HFFc6 (cell line): ENCODE measurements at regions not wholly inside any gene's neighbourhood (a gene's known extent, or its start where the extent isn't known, plus 50 kb on each side); places are given as distances from the start of the nearest gene placed in this dataset.

Source experiments
- DNase-seq: peaks from one replicate; pipeline ENCODE4 v3.0.0-alpha.2; 2018
- H3K27ac Mint-ChIP-seq: 2 replicates; pipeline ENCODE4 v1.8.0; 2020; ENCODE audit warnings: mild to moderate bottlenecking, mixed read lengths
- H3K27me3 Mint-ChIP-seq: 2 replicates; pipeline ENCODE4 v1.8.0; 2021; ENCODE audit warnings: mild to moderate bottlenecking, moderate library complexity, mixed read lengths; ENCODE audit not compliant: insufficient read depth
- H3K36me3 Mint-ChIP-seq: 2 replicates; pipeline ENCODE4 v1.8.0; 2021; ENCODE audit warnings: low read depth, mixed read lengths
- H3K4me1 Mint-ChIP-seq: 2 replicates; pipeline ENCODE4 v1.8.0; 2020; ENCODE audit warnings: low read depth, mixed read lengths
- H3K4me3 Mint-ChIP-seq: 2 replicates; pipeline ENCODE4 v1.8.0; 2020; ENCODE audit warnings: mild to moderate bottlenecking, moderate library complexity, mixed read lengths
- H3K9me3 Mint-ChIP-seq: 2 replicates; pipeline ENCODE4 v1.8.0; 2020; ENCODE audit warnings: mild to moderate bottlenecking, mixed read lengths
- CTCF ChIP-seq: fragments of 200-600 bp; sonication (generic); IDR thresholded peaks from 2 replicates; pipeline ENCODE4 v1.5.0; 2021; ENCODE audit warnings: antibody characterized with exemption, mild to moderate bottlenecking

DNA sequence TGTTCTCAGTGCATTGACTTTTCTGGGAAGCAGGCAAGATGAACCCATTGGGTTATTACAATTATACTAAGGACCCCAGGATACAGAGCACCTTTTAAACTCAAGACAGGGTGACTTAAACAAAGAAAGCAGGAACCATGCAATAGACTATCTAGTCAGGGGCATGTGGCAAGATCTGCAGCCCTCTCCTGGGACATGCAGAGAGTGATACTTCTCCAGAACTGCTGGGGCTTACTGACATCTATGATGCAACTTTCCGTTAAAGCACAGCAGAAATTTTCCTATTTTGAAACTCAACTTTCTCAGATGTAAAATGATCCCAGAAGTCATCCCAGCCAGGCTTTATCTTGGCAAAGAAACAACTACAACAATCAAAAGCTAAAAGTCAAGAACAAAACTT lies 162.2 kb upstream of the HNMT start:
- Mint-ChIP-seq H3K27ac (no peak overlapping the region), H3K4me1 (no peaks in the 10 kb centered on the region), H3K4me3 (no peak overlapping the region), H3K27me3 (no peaks in the 10 kb centered on the region; the same call in 1 of the 2 replicates), H3K9me3 (peaks cover 65% of the 10 kb centered on the region), H3K36me3 (no peaks in the 10 kb centered on the region; the same call in 1 of the 2 replicates)
- DNase-seq, result no peak
- no peak for TF ChIP-seq CTCF

GRCh38 chr2:137806068-137806805 lies 158.0 kb upstream of the HNMT start:
- DNase-seq, result no peak
- no peak overlapping the region for H3K27ac Mint-ChIP-seq
- no peaks in the 10 kb centered on the region; the same call in 1 of the 2 replicates for H3K36me3 Mint-ChIP-seq
- peaks cover 44% of the 10 kb centered on the region for H3K9me3 Mint-ChIP-seq
- no peak overlapping the region for H3K4me3 Mint-ChIP-seq
- no peaks in the 10 kb centered on the region for H3K27me3 Mint-ChIP-seq
- TF ChIP-seq CTCF, result no peak
- H3K4me1 Mint-ChIP-seq, result no peaks in the 10 kb centered on the region

DNA sequence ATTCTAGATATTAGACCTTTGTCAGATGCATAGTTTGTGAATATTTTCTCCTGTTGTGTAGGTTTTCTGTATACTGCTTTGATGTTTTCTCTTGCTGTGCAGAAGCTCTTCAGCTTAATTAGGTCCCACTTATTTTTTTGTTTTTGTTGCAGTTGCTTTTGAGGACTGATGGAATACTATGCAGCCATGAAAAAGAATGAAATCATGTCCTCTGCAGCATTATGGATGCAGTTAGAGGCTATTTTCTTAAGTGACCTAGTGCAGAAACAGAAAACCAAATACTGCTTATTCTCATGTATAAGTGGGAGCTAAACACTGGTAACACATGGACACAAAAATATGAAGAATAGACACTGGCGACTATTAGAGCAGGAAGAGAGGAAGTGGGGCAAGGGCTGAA lies 155.0 kb upstream of the HNMT start:
- Mint-ChIP-seq H3K36me3 (no peaks in the 10 kb centered on the region), H3K9me3 (peaks cover 17% of the 10 kb centered on the region), H3K27ac (no peak overlapping the region), H3K27me3 (no peaks in the 10 kb centered on the region), H3K4me1 (no peaks in the 10 kb centered on the region), H3K4me3 (no peak overlapping the region)
- no peak for DNase-seq
- TF ChIP-seq CTCF, result no peak

GRCh38 chr2:137809837-137810236 lies 154.4 kb upstream of the HNMT start:
- Mint-ChIP-seq H3K36me3 (no peaks in the 10 kb centered on the region), H3K27me3 (no peaks in the 10 kb centered on the region), H3K9me3 (peaks cover 17% of the 10 kb centered on the region), H3K27ac (no peak overlapping the region), H3K4me1 (no peaks in the 10 kb centered on the region), H3K4me3 (no peak overlapping the region)
- TF ChIP-seq CTCF, result no peak
- DNase-seq, result no peak

- no peak for DNase-seq
- H3K9me3 Mint-ChIP-seq, result peaks cover 11% of the 10 kb centered on the region
- no peak for TF ChIP-seq CTCF
- no peaks in the 10 kb centered on the region for H3K36me3 Mint-ChIP-seq
- no peak overlapping the region for H3K27ac Mint-ChIP-seq
- H3K27me3 Mint-ChIP-seq, result no peaks in the 10 kb centered on the region
- no peak overlapping the region for H3K4me3 Mint-ChIP-seq
- no peaks in the 10 kb centered on the region for H3K4me1 Mint-ChIP-seq
Measured at GRCh38 chr2:137812517-137812916, 151.8 kb upstream of the HNMT start.
